ENCODE measurements at regions not wholly inside any gene's neighbourhood (a gene's known extent, or its start where the extent isn't known, plus 50 kb on each side); places are given as distances from the start of the nearest gene placed in this dataset.

DNA sequence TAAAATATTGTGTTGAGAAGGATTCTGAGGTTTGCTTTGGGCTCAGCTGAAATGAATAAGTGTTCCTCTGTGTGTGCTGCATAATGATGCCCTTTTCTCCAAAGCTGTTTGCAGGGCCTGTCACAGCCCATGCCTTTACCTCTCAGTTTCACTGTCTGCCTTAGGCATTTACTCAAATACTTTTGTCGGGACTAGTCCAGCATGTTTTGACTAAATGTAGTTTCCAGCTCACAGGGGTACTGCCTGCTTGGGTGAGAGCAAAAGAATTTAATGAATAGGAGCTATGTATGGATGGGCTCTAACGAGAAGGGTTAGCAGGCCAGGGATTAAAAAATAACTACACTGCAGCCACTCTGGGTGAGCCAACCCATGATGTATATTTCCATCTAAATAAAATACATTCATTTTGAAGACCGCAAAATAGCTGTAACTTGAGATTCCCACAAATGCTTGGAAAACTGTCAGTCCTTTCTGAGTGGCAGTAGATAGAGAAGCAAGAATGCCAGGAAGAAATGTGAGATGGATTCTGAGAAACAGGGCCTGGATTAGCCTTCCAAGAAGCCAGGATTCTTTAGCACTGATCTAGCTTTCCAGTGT lies 549.2 kb upstream of the TBL1XR1 start:
- no peak for DNase-seq (ENCODE audit: low spot score)

DNA sequence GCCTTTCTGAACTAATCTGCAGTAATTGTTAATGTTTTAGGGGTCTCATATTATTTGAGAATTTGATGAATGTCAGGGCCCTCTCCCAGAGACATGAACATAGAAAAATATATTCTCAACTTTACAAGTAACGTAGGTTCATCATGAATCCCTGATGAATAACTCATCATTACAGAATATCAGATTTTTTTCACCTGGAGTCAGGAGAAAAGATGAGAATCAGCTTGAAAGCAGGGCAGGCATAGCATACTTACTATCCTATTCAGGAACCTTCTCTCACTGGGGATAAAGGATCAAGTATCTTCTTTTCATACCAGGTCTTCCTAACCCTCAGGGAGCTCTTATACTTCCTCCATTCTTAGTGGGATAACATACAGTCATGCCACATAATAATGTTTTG lies 552.6 kb upstream of the TBL1XR1 start:
- DNase-seq (ENCODE audit: low spot score): no peak

DNA sequence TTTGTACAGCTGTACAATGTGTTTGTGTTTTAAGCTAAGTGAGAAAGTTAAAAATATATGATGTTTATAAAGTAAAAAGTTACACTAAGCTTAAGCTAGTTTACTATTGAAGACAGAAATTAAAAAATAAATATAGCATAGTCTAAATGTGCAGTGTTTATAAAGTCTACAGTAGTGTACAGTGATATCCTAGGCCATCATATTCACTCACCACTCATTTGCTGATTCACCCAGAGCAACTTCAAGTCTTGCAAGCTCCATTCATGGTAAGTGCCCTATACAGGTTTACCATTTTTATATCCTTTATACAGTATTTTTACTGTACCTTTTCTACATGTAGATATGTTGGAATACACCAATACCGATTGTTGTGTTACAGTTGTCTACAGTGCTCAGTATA lies 553.2 kb upstream of the TBL1XR1 start:
- no peak for DNase-seq (ENCODE audit: low spot score)

DNA sequence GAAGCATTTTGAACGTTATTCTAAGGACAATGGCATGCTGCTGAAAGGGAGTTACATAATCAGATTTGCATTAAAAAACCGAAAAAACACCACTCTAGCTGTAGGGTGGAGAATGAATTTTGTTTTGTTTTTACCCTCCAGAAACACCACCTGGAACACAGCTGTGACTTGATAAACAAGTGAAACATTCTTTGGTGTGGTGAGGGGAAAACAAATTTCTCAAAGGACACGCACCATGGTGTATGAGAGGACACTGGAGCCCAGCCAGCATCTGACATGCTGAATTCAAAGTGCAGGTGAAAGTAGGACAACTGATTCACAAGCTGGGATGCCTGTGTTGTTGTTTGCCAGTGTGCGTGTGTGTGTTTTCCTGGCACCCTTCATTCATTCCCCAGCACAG lies 554.5 kb upstream of the TBL1XR1 start:
- DNase-seq (ENCODE audit: low spot score): peak; percentile 57

DNA sequence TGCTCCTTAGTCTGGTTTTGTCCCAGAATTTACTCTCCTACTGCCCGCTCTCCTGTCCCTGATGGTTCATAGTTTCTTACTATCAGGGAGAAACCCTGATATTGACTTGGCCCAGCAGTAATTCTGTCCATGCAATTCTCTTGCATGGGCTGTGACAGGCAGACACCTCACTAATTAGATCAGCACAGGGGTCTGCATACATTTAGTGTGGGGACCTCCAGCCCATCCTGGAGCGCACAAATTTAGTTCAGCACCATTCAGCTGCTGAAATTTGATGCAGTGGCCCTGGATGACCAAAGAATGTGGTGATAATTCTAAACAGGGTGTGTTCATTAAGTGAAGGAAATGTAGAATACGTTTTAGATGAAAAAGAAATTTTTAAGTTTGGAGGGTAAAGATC lies 555.5 kb upstream of the TBL1XR1 start:
- DNase-seq (ENCODE audit: low spot score): no peak

DNA sequence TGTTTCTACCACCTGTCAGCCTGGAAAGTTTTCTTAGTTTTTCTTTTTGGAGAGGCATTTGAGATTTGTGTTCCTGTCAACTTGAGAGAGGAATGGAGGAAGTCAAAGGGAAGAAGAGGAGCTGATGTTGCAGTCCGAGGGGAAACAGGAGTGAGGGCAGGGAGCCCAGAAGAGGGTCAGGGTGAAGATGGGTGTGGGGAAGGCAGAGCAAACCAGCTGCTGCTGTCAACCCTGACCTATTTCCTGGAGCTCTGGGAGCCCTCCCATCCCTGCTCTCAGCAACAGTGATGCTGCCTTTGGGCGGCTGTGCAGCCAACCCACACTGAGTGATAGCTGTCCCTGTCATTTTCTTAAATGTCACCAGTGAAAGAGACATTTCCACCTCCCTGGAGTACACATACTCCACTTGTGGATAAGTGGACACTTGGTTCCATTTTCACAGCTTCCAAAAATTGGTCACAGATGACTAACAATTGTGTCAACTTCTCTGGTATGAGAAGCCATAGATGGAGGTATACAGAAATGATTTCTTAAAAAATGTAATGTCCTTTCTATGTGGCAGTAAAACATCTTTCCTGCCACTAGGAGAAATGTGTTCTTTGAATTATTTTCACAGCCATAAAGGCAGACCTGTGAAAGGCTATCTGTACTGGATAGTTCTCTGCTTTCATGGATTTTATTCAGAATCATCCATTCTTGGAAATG lies 556.3 kb upstream of the TBL1XR1 start:
- no peak for DNase-seq (ENCODE audit: low spot score)

DNA sequence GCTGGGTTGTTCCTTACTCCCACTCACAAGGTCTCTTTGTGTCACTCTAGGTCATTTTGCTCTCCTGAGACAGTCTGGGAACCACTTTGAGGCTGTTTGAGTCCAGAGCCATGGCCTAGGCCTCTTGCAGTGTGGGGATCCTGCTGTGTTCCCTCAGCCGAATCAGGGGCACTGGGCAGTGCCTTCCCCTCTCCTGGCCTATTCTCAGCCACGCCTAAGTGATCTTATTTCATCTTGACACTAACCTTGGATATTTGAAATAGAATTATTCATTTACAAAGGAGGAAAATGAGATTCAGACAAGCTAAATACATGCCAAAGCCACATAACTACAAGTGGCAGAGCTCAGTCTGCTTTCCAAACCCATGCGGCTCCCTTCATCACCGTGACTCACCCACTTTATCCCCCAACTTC lies 557.2 kb upstream of the TBL1XR1 start:
- DNase-seq (ENCODE audit: low spot score): no peak

DNA sequence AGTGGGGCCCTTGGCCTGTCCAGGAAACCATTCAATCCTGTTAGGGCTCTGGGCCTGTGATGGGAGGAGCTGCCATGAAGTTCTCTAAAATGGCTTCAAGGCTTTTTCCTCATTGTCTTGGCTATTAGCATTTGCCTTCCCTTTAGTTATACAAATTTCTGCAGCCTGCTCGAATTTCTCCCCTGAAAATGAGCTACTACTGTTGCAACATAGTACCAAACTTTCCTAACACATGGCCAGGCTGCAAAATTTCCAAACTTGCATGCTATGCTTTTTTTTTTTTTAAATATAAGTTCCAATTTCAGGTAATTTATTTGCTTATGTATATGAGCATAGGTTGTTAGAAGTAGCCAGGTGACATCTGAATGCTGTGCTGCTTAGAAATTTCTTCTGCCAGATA lies 560.8 kb upstream of the TBL1XR1 start:
- no peak for DNase-seq (ENCODE audit: low spot score)

DNA sequence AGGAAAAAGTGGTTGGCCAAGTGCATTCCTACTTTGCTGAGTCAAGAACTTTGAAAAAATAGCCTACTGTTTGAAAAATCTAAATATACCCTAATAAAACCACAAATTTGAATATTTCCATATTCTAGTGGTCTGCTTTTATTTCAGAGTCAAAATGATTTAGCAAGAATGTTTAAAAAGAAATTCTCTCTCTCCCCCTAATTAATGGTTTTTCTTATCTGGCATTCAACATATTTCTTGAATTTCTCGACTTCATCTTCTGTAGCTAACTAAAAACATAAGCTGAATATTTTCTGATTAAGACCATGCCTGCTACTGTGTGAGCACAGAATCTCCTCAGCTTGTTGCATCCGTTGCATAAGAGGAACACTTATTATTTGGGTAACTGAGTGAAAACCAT lies 563.5 kb upstream of the TBL1XR1 start:
- DNase-seq (ENCODE audit: low spot score): no peak

DNA sequence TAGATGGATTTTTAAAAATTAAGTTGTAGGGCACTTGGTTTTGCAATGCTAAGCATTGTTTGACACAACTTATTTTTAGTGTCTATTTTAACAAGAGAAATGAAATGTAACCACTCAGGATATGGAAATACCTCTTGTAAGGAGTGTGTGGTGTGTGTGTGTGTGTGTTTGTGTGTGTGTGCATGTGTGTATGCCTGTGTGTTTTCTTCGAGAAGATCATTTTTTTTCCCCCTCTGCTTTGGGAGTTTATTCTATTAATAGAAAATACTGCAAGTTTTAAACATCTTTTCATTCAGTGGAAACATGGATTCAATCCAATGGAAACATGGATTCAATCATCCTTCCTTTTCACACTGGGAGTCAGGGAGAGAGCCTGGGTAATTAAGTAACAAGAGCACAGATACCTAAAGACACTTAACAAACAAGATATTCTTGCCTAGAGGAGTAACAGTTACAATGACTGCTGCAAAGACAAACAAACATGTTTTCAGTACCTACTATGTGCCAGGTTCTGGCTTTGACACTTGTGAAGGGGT lies 567.2 kb upstream of the TBL1XR1 start:
- no peak for DNase-seq (ENCODE audit: low spot score)

DNA sequence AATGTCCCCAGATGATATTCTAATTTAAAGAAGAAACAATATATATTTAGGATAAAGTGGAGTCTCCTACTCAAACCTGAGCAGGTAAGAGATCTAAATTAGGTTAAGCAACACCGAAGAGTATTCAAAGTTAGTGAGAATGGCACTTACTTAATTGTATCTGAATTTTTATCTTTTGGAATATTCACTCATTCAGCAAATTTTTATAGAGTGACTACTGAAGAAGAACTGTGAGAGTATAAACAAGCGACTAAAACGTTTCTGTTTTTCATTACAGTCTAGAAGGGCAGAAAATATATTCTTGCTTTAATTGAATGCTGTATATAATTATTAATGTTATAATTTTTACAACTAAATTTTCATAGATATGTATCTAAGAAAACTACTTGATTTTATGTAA lies 567.7 kb upstream of the TBL1XR1 start:
- no peak for DNase-seq (ENCODE audit: low spot score)

DNA sequence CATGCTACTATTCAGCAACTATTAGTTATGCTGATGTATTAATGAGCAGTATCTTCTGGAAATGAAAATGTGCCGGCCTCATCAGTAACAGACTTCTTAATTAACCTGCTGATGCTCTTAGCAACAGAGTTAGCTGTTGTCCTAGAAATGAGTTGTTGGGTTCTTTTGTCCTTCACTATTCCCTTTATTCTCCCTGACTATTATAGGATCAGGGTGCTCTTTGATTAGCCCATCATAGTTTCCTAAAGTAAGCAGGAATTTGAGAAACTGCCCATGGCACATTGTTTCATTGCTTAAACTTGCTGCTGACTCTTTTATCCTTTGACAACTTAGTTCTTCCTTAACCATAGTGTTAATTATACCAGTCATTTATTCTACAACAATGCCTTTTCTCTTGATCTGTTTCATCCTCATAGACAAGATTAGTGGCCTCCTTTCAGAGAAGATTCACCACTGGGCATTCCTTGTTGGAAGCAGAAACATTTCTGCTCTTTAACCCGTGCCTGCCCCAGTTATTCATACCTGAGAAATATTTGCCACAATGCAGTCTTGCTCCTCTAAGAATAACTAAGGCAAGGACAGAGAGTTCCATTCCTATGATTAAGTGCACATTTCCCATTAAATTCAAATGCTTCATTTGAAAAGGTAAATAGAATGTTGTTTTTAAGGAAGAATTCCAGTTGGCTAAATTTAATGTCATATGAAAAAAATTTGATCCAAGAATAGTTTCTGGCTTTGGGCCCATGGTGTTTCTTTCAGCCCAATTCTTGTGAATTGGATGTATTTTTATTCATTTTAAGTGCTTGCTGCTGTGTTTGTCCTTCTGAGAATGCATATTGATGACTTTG lies 573.3 kb upstream of the TBL1XR1 start:
- no peak for DNase-seq (ENCODE audit: low spot score)

DNA sequence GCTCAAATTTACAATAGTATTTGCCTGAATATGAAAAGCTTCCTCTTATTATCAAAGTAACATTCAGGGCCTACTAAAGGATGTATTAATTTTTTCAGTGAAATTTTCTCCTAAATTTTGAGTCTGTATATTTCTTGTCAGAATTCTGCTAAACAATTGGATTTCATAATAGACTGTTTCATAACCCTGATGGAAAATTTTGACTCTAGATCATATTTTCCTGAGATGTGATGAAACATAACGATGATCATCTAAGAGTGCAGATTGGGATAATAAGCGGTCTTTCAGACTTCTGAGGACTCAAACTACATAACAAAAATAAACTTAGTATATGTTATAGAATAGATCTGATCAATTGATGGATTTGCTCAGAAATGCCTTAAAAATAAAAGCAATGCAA lies 574.5 kb upstream of the TBL1XR1 start:
- DNase-seq (ENCODE audit: low spot score): no peak

DNA sequence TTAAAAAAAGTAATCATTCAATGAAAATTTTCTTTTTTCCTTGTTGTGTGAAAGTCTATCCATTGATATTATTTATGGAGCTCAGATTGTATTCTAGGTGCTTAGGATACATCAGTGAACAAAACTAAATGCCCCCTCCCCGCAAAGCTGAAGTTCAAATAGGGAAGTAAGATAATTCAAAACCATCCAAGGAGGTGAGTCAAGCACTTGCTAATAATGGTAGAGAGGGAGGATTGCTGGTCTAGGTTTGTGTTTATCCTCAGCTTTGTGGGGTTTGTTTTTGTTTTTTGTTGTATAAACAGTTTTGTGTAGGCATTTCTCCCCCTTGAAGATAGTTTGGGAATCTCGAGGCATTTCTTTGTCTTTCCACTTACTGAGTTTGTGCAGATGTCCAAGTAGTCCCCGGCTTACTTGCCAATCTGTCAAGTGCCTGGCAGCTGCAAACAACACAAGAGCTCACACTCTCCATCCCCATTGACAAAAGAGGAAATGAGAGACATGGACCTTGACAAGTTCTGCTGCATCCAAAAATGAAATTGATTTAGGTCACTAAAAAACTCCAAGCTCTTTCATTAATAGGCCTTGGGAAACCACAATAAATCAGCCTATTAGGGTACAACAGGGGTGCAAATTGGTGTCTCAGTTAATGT lies 575.8 kb upstream of the TBL1XR1 start:
- DNase-seq (ENCODE audit: low spot score): peak; percentile 66

DNA sequence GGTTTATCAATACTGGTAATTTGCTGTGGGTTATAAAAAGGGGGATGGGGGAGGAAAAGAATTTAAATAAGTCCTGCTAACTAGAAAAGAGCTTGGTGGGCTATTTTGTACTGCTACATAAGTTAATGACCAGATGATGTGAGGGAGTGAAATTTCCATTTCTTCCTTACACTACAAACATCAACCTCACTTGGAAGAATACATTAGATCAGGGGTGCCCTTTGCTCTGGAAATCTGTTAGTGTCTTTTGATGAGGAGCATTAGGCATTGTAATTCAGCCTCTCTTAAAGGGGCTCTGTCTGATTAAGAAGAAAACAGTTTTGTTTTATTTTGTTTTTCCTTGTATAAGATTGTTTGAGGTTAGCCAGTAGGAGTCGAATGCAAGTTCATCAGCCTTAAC lies 576.4 kb upstream of the TBL1XR1 start:
- no peak for DNase-seq (ENCODE audit: low spot score)

DNA sequence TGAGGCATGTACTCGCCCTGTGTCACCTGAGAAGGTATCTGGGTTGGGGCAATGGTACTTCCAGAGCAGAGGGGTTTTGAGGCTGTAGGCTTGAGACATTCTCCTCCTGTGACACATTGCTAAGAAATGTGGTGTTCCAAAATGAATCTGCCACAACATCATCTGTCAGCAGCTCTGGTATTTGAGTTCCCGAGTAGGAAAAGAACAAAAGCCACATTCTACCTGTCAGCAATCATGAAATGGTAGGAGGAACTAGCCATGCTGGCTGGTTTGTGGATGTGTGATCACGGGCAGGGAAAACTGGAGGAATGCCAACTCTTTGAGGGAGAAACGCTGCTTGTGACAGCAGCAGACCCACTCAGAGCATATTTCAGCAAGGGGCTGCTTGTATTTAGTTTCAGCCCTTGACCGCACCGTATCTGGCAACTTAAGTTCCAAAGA lies 579.4 kb upstream of the TBL1XR1 start:
- no peak for DNase-seq (ENCODE audit: low spot score)

DNA sequence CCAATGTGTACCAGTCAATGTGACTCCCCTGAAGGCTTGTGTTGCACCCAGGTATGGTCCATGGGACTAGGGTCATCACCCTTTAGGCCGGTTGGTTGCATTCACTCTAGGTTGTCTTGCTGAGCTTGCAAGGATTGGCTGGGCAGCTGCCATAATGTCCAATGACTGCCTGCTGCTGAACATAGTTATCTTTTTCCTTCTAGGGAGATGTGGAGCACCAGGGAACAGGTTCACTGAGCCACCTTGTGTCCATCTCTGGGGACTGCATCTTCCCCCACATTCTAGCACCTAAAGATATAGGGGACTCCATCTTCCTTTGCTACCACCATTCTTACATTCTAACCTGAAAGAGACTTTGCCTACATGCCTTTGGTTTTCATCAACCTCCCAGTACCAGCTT lies 580.4 kb upstream of the TBL1XR1 start:
- DNase-seq (ENCODE audit: low spot score): peak; percentile 68

DNA sequence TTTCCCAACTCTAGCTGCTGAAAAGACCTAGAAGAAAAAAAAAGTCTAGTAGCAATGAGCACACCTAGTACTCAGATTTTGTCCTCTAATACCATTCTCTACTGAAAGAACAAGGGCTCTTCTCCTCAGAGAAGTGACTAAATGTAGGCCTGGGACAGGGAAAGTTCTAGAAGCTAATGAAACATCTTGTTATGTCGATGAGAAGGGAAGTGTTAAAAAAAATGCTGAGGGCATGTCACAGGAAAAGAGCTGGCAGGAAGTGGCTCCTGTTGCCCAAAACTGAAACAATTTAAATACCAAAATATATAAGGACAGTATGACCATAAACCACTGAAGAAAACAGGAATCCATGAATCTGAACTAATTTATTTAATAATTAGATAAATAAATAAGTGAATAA lies 581.4 kb upstream of the TBL1XR1 start:
- DNase-seq (ENCODE audit: low spot score): no peak

DNA sequence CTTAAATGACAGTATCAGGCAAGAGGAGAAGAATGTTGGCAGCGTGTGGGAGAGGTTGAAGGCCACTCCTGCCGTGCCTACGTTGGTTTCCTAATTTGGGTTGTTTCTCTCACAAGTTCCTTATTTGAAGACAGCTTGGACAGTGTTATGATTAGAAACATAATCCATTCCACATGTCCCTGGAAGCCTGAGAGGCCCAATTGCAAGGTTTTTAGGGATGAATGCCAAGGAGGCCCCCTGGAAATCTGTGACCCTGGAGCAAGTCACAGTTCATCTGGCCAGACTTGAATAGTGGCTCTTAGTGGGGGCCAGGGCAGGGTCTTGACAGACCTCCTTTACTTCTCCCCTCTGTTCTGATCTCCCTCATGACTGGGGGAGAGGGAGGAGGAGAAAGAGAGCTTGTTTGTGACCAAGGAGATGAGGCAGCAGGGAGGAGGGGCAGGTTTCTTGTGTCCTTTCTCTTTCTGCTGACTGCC lies 584.4 kb upstream of the TBL1XR1 start:
- no peak for DNase-seq (ENCODE audit: low spot score)

DNA sequence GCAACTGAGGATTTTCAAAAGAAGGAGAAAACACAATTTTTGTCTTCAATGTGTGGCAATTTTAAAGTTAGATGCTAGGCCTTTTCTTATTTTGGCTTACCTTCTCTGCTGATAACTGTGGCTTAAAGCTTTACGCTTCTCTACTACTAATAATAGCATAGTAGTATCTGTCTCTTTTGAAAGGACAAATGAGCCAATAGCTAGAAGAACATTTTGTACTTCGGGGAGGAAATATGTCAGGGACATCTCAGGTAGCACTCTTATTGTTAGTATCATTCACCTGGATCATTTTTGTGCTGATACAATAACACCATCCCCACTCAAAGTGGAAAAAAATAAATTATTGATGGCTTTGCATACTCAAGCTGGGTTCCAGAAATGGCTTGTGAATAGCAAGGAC lies 586.1 kb upstream of the TBL1XR1 start:
- DNase-seq (ENCODE audit: low spot score): no peak

DNA sequence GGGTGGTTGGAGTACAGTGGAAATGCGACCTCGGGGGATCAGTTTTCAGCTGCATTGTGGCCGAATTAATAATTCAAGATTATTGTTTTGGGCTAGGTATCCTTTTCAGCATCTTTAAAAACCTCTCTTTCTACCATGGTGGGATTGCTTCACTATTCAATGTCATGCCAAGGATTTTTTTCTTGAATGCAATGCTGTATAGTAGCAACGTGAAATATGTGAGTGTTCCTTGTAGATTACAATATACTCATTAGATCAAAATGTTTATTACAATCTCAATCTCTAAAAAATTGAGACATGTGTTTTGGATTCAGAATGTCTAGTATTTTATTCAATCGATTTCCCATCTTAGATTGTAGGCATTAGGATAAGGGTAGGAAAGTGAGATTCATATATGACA lies 586.5 kb upstream of the TBL1XR1 start:
- no peak for DNase-seq (ENCODE audit: low spot score)

Measured in NAMALWA (cell line).